ENCODE measurements at regions not wholly inside any gene's neighbourhood (a gene's known extent, or its start where the extent isn't known, plus 50 kb on each side); places are given as distances from the start of the nearest gene placed in this dataset.

GRCh38 chr20:60454491-60454890 lies 496.3 kb downstream of the CDH26 start:
- no peak for TF ChIP-seq CTCF (IDR thresholded peaks at IDR 0.05)
- no peak for TF ChIP-seq KDM5A (IDR thresholded peaks at IDR 0.05)
- no peak for TF ChIP-seq MAX (IDR thresholded peaks at IDR 0.05)
- TF ChIP-seq EP300 (IDR thresholded peaks at IDR 0.05) = no peak
